ENCODE measurements at regions not wholly inside any gene's neighbourhood (a gene's known extent, or its start where the extent isn't known, plus 50 kb on each side); places are given as distances from the start of the nearest gene placed in this dataset.

GRCh38 chr2:228474466-228474865 is 293.0 kb upstream of the SPHKAP start:
- Histone ChIP-seq H3F3A (ENCODE audit: low read length, unreplicated experiment) (no peaks in the 10 kb centered on the region), H3K9ac (ENCODE audit: low read length) (no peak overlapping the region), H3K4me3 (ENCODE audit: low read length) (no peak overlapping the region), H3K36me3 (ENCODE audit: low read depth, low read length) (no peaks in the 10 kb centered on the region), H3K79me2 (ENCODE audit: low read length) (no peaks in the 10 kb centered on the region), H3K9me3 (ENCODE audit: low read length) (no peaks in the 10 kb centered on the region), H3K27me3 (ENCODE audit: low read length) (no peaks in the 10 kb centered on the region), H3K4me2 (ENCODE audit: low read length) (no peak overlapping the region), H2AFZ (ENCODE audit: low read length) (no peak overlapping the region), H3K4me1 (ENCODE audit: insufficient read depth, low read length) (no peaks in the 10 kb centered on the region), H3K27ac (ENCODE audit: low read length) (no peak overlapping the region), H3K9me2 (replicated peaks; ENCODE audit: low read length) (no peaks in the 10 kb centered on the region), H4K20me1 (ENCODE audit: low read length) (no peaks in the 10 kb centered on the region)
- TF ChIP-seq EZH2phosphoT487 (IDR thresholded peaks at IDR 0.05; ENCODE audit: borderline replicate concordance, low read length) (no peak), EZH2 (IDR thresholded peaks at IDR 0.05; ENCODE audit: low read length, unreplicated experiment) (no peak), CTCF (conservative IDR thresholded peaks at IDR 0.05; ENCODE audit: low read depth, low read length) (no peak)
- DNase-seq = peak; percentile 21
- CTCF ChIA-PET = interaction anchor here (0.6 kb wide), 1 partner anchor 48 kb away, joined by 3 read pairs; no protein-coding TSS in a partner anchor
- POLR2A ChIA-PET (ENCODE audit: unreplicated experiment) = no interaction called here
- no TSS peak for BruUV-seq (replicated peaks)
- no peak for ATAC-seq
- intact Hi-C loops (cut with micrococcal nuclease) = no loop called here

GRCh38 chr2:228469721-228470120 is 288.2 kb upstream of the SPHKAP start:
- no peaks in the 10 kb centered on the region for H3K4me1 ChIP-seq (ENCODE audit: insufficient read depth, low read length)
- H3K4me2 ChIP-seq (ENCODE audit: low read length) = no peak overlapping the region
- ChIA-PET CTCF (no interaction called here), POLR2A (ENCODE audit: unreplicated experiment) (no interaction called here)
- H3K27me3 ChIP-seq (ENCODE audit: low read length) = no peaks in the 10 kb centered on the region
- H3K9me2 ChIP-seq (replicated peaks; ENCODE audit: low read length) = no peaks in the 10 kb centered on the region
- H3F3A ChIP-seq (ENCODE audit: low read length, unreplicated experiment) = no peaks in the 10 kb centered on the region
- no peak overlapping the region for H3K4me3 ChIP-seq (ENCODE audit: low read length)
- H3K9ac ChIP-seq (ENCODE audit: low read length) = no peak overlapping the region
- no peaks in the 10 kb centered on the region for H4K20me1 ChIP-seq (ENCODE audit: low read length)
- H3K27ac ChIP-seq (ENCODE audit: low read length) = no peak overlapping the region
- intact Hi-C loops (cut with micrococcal nuclease) = no loop called here
- no peak overlapping the region for H2AFZ ChIP-seq (ENCODE audit: low read length)
- no peaks in the 10 kb centered on the region for H3K79me2 ChIP-seq (ENCODE audit: low read length)
- TF ChIP-seq CTCF (conservative IDR thresholded peaks at IDR 0.05; ENCODE audit: low read depth, low read length) (no peak), EZH2phosphoT487 (IDR thresholded peaks at IDR 0.05; ENCODE audit: borderline replicate concordance, low read length) (no peak), EZH2 (IDR thresholded peaks at IDR 0.05; ENCODE audit: low read length, unreplicated experiment) (no peak)
- ATAC-seq (no peak), DNase-seq (no peak)
- H3K36me3 ChIP-seq (ENCODE audit: low read depth, low read length) = no peaks in the 10 kb centered on the region
- no TSS peak for BruUV-seq (replicated peaks)
- H3K9me3 ChIP-seq (ENCODE audit: low read length) = no peaks in the 10 kb centered on the region

GRCh38 chr2:228466851-228467250 is 285.4 kb upstream of the SPHKAP start:
- no peak overlapping the region for H3K9ac ChIP-seq (ENCODE audit: low read length)
- no peak overlapping the region for H3K4me3 ChIP-seq (ENCODE audit: low read length)
- H3F3A ChIP-seq (ENCODE audit: low read length, unreplicated experiment) = no peaks in the 10 kb centered on the region
- no peaks in the 10 kb centered on the region for H3K4me1 ChIP-seq (ENCODE audit: insufficient read depth, low read length)
- DNase-seq = no peak
- ChIA-PET CTCF (no interaction called here), POLR2A (ENCODE audit: unreplicated experiment) (no interaction called here)
- no peak overlapping the region for H3K4me2 ChIP-seq (ENCODE audit: low read length)
- no peaks in the 10 kb centered on the region for H3K36me3 ChIP-seq (ENCODE audit: low read depth, low read length)
- H4K20me1 ChIP-seq (ENCODE audit: low read length) = no peaks in the 10 kb centered on the region
- H2AFZ ChIP-seq (ENCODE audit: low read length) = no peak overlapping the region
- no peaks in the 10 kb centered on the region for H3K9me3 ChIP-seq (ENCODE audit: low read length)
- H3K27me3 ChIP-seq (ENCODE audit: low read length) = no peaks in the 10 kb centered on the region
- BruUV-seq (replicated peaks) = no TSS peak
- H3K79me2 ChIP-seq (ENCODE audit: low read length) = no peaks in the 10 kb centered on the region
- no peaks in the 10 kb centered on the region for H3K9me2 ChIP-seq (replicated peaks; ENCODE audit: low read length)
- intact Hi-C loops (cut with micrococcal nuclease) = no loop called here
- H3K27ac ChIP-seq (ENCODE audit: low read length) = no peak overlapping the region
- TF ChIP-seq EZH2phosphoT487 (IDR thresholded peaks at IDR 0.05; ENCODE audit: borderline replicate concordance, low read length) = no peak
- ATAC-seq = no peak
